GM19452 (cell line): ENCODE measurements at regions not wholly inside any gene's neighbourhood (a gene's known extent, or its start where the extent isn't known, plus 50 kb on each side); places are given as distances from the start of the nearest gene placed in this dataset.
"Not testable (repeated sequence)": the region's sequence is repeated elsewhere in the genome, so short reads cannot be mapped to it uniquely, and the experiment has no call there.

Source experiments
- ATAC-seq: cut with Tn5 transposase; IDR thresholded peaks from one replicate; pipeline ENCODE4 v1.9.1; 2021; ENCODE audit not compliant: unreplicated experiment

DNA sequence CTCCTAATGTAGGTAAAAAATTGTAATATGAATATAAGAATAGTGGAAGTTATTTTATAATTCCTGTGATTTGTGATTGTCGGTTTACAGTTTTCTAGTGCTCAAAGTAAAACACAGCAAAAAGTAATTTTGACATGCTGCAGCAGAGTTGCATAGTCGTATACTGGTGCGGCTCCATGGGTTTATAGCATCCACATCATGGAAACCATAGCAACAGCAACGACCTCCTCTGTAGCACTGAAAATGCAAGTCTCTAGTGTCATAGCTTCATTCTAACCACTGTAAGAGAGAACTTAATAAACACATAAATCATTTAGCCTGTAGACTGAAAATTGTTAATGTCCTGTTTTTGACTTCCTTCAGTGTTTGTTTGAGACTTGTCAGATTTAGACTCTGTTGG lies 574.3 kb downstream of the KCNH5 start:
- ATAC-seq = no peak

- ATAC-seq = no peak
These were observed 554.1 kb downstream of the KCNH5 start for GRCh38 chr14:62491146-62491545.

- ATAC-seq = no peak
These were observed 547.5 kb downstream of the KCNH5 start for GRCh38 chr14:62497708-62498107.

DNA sequence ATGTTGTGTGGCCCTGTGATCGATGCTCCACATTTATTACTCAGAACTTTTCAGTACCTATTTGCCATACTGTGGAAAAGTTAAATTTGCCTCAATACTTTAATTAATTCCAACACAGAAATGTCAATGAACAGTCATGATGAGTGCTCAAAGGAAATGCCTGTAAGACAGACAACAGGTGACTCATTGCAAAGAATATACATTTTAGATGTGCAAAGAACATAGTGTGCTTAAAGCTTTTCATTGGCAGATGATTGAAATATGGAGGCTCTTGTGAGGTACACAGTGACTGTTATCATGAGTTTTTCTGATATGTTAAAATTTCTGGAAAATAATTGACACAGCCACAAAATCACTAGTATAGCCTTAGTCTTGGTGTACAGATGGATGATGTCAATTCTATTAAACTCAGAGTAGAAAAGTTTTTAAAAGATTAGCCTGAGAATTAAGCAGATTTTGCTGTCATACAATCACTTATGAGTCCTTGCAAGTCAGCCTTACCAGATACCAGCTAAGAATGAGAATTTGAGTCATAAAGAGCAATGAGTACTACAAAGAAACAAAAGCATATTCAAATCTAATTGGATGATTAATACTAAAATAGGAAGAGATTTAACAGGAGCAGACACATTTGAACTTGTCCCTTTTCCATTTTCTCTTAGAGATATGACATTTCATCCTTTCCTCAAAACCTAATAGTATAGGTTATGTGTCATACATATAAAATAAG lies 544.1 kb downstream of the KCNH5 start:
- no peak for ATAC-seq

- ATAC-seq = no peak
These were observed 540.2 kb downstream of the KCNH5 start for GRCh38 chr14:62505045-62505444.

DNA sequence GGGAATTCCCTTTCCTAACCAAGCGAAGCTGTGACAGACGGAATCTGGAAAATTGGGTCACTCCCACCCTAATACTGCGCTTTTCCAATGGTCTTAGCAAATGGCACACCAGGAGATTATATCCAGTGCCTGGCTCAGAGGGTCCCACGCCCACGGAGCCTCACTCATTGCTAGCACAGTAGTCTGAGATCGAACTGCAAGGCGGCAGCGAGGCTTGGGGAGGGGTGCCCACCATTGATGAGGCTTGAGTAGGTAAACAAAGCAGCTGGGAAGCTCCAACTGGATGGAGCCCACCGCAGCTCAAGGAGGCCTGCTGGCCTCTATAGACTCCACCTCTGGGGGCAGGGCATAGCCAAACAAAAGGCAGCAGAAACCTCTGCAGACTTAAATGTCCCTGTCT lies 523.9 kb downstream of the KCNH5 start:
- ATAC-seq = not testable (repeated sequence)

DNA sequence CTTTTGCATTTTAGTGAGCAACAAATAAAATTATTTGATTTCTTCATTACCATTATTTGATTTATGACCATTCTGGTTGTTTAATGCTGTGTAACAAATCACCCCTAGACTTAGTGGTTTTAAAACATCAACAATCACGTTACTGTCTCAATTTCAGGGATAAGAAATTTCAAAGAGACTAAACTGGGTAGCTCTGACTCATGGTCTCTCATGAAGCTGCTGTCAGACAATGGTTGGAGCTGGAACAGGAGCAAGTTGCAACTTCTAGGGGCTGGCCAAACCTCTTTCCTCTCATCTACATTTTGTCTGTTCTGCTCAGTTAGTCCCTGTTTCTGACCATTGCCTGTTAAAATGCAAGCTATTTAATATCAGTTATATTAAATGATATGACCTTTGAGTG lies 517.0 kb downstream of the KCNH5 start:
- no peak for ATAC-seq

GRCh38 chr14:62532181-62532580 lies 513.1 kb downstream of the KCNH5 start:
- ATAC-seq = no peak

DNA sequence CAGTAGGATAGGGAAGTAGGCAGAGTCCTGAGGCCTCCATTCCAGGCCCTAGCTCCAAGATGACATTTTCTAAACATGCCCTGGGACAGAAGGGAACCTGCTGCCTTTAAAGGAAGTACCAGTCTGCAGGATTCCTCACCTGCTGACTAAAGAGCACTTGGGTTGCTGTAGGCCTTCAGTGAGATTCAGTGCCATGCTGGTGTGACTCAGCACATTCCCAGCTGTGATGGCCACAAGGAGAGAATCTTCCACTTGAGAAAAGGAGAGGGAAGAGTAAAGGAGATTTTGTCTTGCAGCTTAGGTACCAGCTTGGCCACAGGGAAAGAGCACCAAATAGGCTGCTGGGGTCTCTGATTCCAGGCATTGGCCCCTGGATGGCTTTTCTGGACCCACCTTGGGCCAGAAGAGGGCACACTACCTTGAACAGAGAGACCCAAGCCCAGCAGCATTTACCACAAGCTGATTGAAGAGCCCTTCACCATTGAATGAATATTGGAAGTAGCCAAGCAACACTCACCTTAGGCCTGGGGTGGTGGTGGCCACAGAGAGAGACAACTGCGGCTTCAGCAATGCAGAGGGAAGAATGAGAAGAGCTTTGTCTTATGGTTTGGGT lies 498.3 kb downstream of the KCNH5 start:
- ATAC-seq = no peak

DNA sequence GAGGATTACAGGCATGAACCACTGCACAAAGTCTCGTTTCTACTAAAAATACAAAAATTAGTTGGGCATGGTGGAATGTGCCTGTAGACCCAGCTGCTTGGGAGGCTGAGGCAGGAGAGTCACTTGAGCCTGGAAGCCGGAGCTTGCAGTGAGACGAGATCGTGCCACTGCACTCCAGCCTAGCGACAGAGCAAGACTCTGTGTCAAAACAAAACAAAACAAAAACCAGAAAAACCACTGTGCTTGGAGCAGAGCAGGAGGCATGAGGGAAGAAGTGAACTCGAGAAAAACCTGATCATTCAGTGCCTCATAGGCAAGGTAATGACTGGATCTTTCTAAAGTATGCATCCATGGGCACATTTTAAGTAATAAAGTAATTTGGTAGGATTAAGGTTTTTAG lies 487.8 kb downstream of the KCNH5 start:
- no peak for ATAC-seq

GRCh38 chr14:62558451-62558850 lies 486.8 kb downstream of the KCNH5 start:
- no peak for ATAC-seq

GRCh38 chr14:62585247-62585646 lies 460.0 kb downstream of the KCNH5 start:
- ATAC-seq = no peak

DNA sequence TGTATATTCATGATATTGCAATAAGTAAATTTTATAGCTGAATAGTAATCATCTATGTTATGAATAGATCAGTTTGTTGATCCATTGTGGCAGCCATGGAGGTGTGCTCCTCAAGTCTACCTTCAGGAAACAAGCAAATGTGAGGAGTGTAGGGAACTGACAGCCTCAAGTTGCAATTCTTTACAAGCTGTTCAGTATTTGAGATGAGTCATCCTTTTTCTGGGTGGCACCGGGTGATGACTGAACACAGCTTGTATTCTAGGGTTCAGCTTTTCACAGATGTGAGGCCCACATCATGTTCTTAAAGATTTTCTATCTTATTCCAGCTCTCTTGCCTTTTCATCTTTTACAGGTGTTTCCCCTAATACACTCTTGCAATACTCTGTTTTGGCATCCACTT lies 452.4 kb downstream of the KCNH5 start:
- ATAC-seq = no peak

DNA sequence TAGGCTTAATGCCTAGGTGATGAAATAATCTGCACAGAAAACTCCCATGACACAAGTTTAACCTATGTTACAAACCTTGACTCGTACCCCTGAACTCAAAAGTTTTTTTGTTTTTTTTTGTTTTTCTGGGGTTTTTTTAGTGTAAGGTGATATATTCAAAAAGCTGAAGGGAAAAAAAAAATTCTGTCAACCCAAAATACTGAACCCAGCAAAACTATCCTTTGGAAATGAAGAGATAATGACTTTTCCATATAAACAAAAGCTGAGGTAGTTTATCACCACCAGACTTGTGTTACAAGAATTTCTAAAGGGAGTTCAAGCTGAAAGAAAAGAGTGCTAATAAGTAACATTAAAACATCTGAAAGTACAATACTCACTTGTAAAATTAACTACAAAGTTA lies 448.1 kb downstream of the KCNH5 start:
- ATAC-seq = no peak

- ATAC-seq = no peak
These were observed 445.5 kb downstream of the KCNH5 start for GRCh38 chr14:62599616-62600385.

DNA sequence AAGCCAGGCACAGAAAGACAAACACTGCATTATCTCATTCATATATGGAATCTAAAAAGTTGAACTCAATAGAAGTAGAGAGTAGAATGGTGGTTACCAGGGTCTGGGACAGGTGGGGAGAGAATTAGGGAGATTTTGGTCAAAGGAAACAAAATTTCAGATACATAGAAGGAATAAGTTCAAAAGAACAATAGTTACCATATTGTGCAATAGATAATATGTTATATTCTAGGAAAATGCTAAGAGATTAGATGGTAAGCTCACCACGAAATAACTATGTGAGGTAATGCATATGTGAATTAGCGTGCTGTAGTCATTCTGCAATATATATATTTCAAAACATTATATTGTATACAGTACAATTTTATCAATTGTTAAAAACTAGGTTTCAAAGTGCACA lies 442.5 kb downstream of the KCNH5 start:
- no peak for ATAC-seq

- no peak for ATAC-seq
These were observed 440.7 kb downstream of the KCNH5 start for GRCh38 chr14:62604524-62604923.

GRCh38 chr14:62614122-62614521 lies 431.1 kb downstream of the KCNH5 start:
- ATAC-seq = no peak

DNA sequence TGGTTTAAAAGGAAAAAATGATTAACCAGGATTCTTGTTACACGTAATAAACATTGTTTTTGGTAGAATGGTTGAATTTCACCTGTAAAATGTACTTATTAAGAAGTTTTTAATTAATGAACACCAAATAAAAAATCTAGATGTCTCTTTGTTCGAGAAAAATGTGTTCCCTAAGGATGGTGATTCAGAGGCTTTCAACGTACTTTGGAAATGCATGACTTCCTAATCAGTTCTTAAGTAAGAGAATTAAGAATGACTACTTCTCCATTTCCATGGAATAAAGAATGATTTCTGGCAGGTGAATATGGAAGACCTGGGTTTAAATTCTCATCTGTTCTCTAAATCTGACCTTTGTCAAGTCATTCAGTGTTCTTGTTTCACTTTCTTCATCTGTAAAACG lies 428.6 kb downstream of the KCNH5 start:
- ATAC-seq = no peak

GRCh38 chr14:62626416-62626815 lies 418.8 kb downstream of the KCNH5 start:
- no peak for ATAC-seq

GRCh38 chr14:62629176-62629725 lies 416.0 kb downstream of the KCNH5 start:
- ATAC-seq = no peak

DNA sequence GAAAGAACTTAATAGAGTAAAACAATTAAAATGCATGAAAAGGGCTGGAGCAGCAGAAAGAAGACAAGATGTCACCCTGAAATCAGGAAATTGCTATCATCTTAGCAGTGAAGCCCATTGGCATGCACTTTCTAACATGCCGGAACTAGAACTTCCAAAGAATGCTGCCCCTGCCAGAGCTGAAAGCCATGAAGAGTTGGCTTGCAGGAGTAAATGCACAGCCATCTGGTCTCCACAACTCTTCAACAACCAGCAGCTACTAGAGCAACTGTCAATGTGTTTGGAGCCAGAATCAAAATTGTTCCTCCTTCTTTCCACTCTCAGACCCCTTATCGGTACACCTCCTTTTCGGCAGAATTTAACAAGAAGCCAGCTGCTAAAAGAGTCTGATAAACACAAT lies 414.1 kb downstream of the KCNH5 start:
- ATAC-seq = no peak
